Tibial nerve (tissue), 4 donors: ENCODE measurements at regions not wholly inside any gene's neighbourhood (a gene's known extent, or its start where the extent isn't known, plus 50 kb on each side); places are given as distances from the start of the nearest gene placed in this dataset.

Experiments used
- DNase-seq, 2 donors: peaks; one replicate each; pipeline ENCODE4 v3.0.0-alpha.2; 2019; ENCODE audit warnings: low spot score in 2 of 2
- H3K27ac ChIP-seq, 4 donors: fragments of 200-600 bp; sonication (generic) in 3 of 4; one replicate each; pipeline ENCODE4 v1.5.1; 2017 to 2019; ENCODE audit warnings: mild to moderate bottlenecking in 1 of 4
- H3K27me3 ChIP-seq, 2 donors: fragments of 200-600 bp; sonication (generic) in 1 of 2; one replicate each; pipeline versions ENCODE4 v1.5.1 to v1.6.0; 2017 to 2019
- H3K36me3 ChIP-seq, 3 donors: fragments of 200-600 bp; sonication (generic); one replicate each; pipeline ENCODE4 v1.5.1; 2018 to 2019
- H3K4me1 ChIP-seq, 4 donors: fragments of 200-600 bp; sonication (generic) in 3 of 4; one replicate each; pipeline ENCODE4 v1.5.1; 2017 to 2019
- H3K4me3 ChIP-seq, 4 donors: fragments of 200-600 bp; sonication (generic) in 3 of 4; one replicate each; pipeline ENCODE4 v1.5.1; 2017 to 2019; ENCODE audit warnings: mild to moderate bottlenecking in 1 of 4, moderate library complexity in 1 of 4
- H3K9me3 ChIP-seq, 4 donors: fragments of 200-600 bp; sonication (generic) in 3 of 4; one replicate each; pipeline ENCODE4 v1.5.1; 2017 to 2019
- CTCF ChIP-seq, 5 experiments: fragments of 200-600 bp in 3 of 5; fragments of 450-650 bp in 2 of 5; sonication (generic) in 3 of 5; IDR thresholded peaks; one replicate each; pipeline ENCODE4 v1.5.1; 2016 to 2019; ENCODE audit warnings: antibody characterized with exemption in 5 of 5, mild to moderate bottlenecking in 3 of 5, moderate library complexity in 2 of 5
- EP300 ChIP-seq, 2 donors: sonication (generic); formaldehyde crosslinking; IDR thresholded peaks; one replicate each; pipeline ENCODE4 v1.6.1; 2017; ENCODE audit warnings: antibody characterized with exemption in 2 of 2, mild to moderate bottlenecking in 1 of 2
- POLR2A ChIP-seq, 2 donors: fragments of 450-650 bp; IDR thresholded peaks; one replicate each; pipeline ENCODE4 v1.6.1; 2017; ENCODE audit warnings: antibody characterized with exemption in 2 of 2, mild to moderate bottlenecking in 2 of 2, moderate library complexity in 2 of 2
- WGBS, 2 donors: methylation state at CpG; one replicate each; pipeline ENCODE4 v1.1.5; 2018; 5-methylcytosine and 5-hydroxymethylcytosine counted together

GRCh38 chr2:16102358-16102975 is 162.1 kb downstream of the MYCN start:
- no peak for TF ChIP-seq POLR2A (IDR thresholded peaks at IDR 0.05)
- TF ChIP-seq EP300 (IDR thresholded peaks at IDR 0.05): no peak
- TF ChIP-seq CTCF (IDR thresholded peaks at IDR 0.05): no peak
- Histone ChIP-seq H3K4me3 (no peak overlapping the region), H3K9me3 (no peaks in the 10 kb centered on the region), H3K36me3 (no peaks in the 10 kb centered on the region), H3K27me3 (no peaks in the 10 kb centered on the region), H3K4me1 (peaks cover 0 to 14% (median 0%) of the 10 kb centered on the region in 4 donors), H3K27ac (no peak overlapping the region)
- DNase-seq: no peak
- 62 to 69% methylated on average over 12 to 13 of the region's 14 CpGs for whole genome bisulfite sequencing, 2 donors

- H3K36me3 ChIP-seq: no peaks in the 10 kb centered on the region
- TF ChIP-seq EP300 (IDR thresholded peaks at IDR 0.05) (no peak), CTCF (IDR thresholded peaks at IDR 0.05) (no peak), POLR2A (IDR thresholded peaks at IDR 0.05) (no peak)
- WGBS, 2 donors: 70 to 83% methylated on average over 3 of the region's 3 CpGs
- H3K9me3 ChIP-seq: no peaks in the 10 kb centered on the region
- H3K27me3 ChIP-seq: no peaks in the 10 kb centered on the region
- DNase-seq: no peak
- no peak overlapping the region for H3K4me3 ChIP-seq
- no peak overlapping the region for H3K27ac ChIP-seq
- peaks cover 0 to 13% (median 0%) of the 10 kb centered on the region in 4 donors for H3K4me1 ChIP-seq
Observed at GRCh38 chr2:16101196-16101595, 160.8 kb downstream of the MYCN start.

GRCh38 chr2:16100006-16100405 is 159.7 kb downstream of the MYCN start:
- WGBS, 2 donors: 95 to 96% methylated on average over 1 of the region's 1 CpG
- H3K9me3 ChIP-seq: no peaks in the 10 kb centered on the region

GRCh38 chr2:16099326-16099725 is 159.0 kb downstream of the MYCN start:
- H3K9me3 ChIP-seq: no peaks in the 10 kb centered on the region
- 88 to 100% methylated on average over 2 of the region's 2 CpGs for WGBS, 2 donors
- H3K27ac ChIP-seq: no peak overlapping the region

More at GRCh38 chr2:16100006-16100405, 159.7 kb downstream of the MYCN start:
- Histone ChIP-seq H3K4me1 (peaks cover 0 to 1% (median 0%) of the 10 kb centered on the region in 4 donors), H3K4me3 (no peak overlapping the region), H3K27me3 (no peaks in the 10 kb centered on the region), H3K27ac (no peak overlapping the region), H3K36me3 (no peaks in the 10 kb centered on the region)
- TF ChIP-seq CTCF (IDR thresholded peaks at IDR 0.05): no peak
- TF ChIP-seq POLR2A (IDR thresholded peaks at IDR 0.05): no peak
- TF ChIP-seq EP300 (IDR thresholded peaks at IDR 0.05): no peak
- DNase-seq: no peak

More at GRCh38 chr2:16099326-16099725, 159.0 kb downstream of the MYCN start:
- H3K36me3 ChIP-seq: no peaks in the 10 kb centered on the region
- TF ChIP-seq POLR2A (IDR thresholded peaks at IDR 0.05) (no peak), CTCF (IDR thresholded peaks at IDR 0.05) (no peak), EP300 (IDR thresholded peaks at IDR 0.05) (no peak)
- H3K4me1 ChIP-seq: no peaks in the 10 kb centered on the region
- H3K27me3 ChIP-seq: no peaks in the 10 kb centered on the region
- H3K4me3 ChIP-seq: no peak overlapping the region
- no peak for DNase-seq
